ENCODE measurements at regions not wholly inside any gene's neighbourhood (a gene's known extent, or its start where the extent isn't known, plus 50 kb on each side); places are given as distances from the start of the nearest gene placed in this dataset.

DNA sequence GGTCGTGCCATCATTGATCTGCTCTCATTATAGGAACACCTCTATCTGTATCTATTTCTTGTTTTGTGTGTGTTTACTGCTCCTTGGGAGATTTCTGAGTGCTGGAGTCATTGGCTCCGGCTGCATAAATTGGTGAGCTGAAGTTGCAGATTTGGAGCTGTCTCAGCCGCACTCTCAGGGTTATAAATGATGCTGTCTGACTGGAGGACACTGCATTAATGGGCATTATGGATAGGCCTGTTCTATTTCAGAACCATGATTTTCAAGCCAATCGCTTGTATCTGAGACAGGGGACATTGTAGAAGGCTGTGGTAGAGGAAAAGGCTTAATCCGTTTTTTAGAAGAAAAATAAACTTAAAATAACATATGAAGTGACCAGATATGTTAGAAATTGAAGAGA, 126.4 kb upstream of the KIF2B start:
- Histone ChIP-seq H3K4me1 (ENCODE audit: control insufficient read depth, insufficient read depth, low read length) (no peaks in the 10 kb centered on the region), H3K27ac (ENCODE audit: extremely low read depth, low read depth, low read length) (no peak overlapping the region), H3K36me3 (ENCODE audit: control insufficient read depth in 2 of 2, insufficient read depth in 1 of 2, low read length in 2 of 2) (no peaks in the 10 kb centered on the region), H3K4me3 (ENCODE audit: low read depth, low read length) (no peak overlapping the region), H3K9me3 (ENCODE audit: control insufficient read depth, insufficient read depth, low read depth, low read length) (no peaks in the 10 kb centered on the region)
- ChIA-PET CTCF (no interaction called here), POLR2A (no interaction called here)
- TF ChIP-seq ZNF777 (tag by site-specific recombination; IDR thresholded peaks at IDR 0.05; ENCODE audit: borderline replicate concordance) (no peak), GLIS1 (tag by site-specific recombination; IDR thresholded peaks at IDR 0.05) (no peak), ZNF600 (tag by site-specific recombination; IDR thresholded peaks at IDR 0.05) (no peak)

DNA sequence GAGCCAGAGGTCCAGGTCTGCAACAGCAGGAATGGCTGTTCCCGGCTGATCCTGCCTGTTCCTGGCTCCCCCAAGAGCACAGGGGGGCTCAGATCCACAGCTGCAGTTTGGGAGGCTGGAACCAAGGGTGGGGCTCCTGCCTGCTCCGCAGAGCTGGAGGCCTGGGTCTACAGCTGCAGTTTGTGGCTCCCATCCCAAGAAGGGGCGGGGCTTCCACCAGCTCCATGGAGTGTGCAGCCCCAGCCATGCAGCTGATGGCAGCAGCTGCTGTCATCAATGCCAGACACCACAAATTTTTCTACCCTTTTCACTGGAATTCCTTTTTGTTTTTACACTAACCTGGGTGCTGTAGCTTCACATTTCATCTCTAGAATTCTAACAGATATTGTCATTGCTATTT, 135.4 kb upstream of the KIF2B start:
- no peaks in the 10 kb centered on the region for H3K9me3 ChIP-seq (ENCODE audit: control insufficient read depth, insufficient read depth, low read depth, low read length)
- no peaks in the 10 kb centered on the region for H3K4me1 ChIP-seq (ENCODE audit: control insufficient read depth, insufficient read depth, low read length)
- TF ChIP-seq ZNF423 (tag by site-specific recombination; IDR thresholded peaks at IDR 0.05) (no peak), HOXD13 (CRISPR knock-in tag; IDR thresholded peaks at IDR 0.05; ENCODE audit: borderline replicate concordance) (no peak), ZNF473 (tag by site-specific recombination; IDR thresholded peaks at IDR 0.05) (no peak), ZNF654 (tag by site-specific recombination; IDR thresholded peaks at IDR 0.05; ENCODE audit: low read depth) (no peak), ZNF776 (tag by site-specific recombination; IDR thresholded peaks at IDR 0.05; ENCODE audit: borderline replicate concordance) (no peak), ZNF10 (tag by site-specific recombination; IDR thresholded peaks at IDR 0.05) (no peak), ZNF707 (tag by site-specific recombination; IDR thresholded peaks at IDR 0.05) (no peak), SALL2 (tag by site-specific recombination; IDR thresholded peaks at IDR 0.05; ENCODE audit: borderline replicate concordance) (no peak)
- TF ChIP-seq, protein P1, sequence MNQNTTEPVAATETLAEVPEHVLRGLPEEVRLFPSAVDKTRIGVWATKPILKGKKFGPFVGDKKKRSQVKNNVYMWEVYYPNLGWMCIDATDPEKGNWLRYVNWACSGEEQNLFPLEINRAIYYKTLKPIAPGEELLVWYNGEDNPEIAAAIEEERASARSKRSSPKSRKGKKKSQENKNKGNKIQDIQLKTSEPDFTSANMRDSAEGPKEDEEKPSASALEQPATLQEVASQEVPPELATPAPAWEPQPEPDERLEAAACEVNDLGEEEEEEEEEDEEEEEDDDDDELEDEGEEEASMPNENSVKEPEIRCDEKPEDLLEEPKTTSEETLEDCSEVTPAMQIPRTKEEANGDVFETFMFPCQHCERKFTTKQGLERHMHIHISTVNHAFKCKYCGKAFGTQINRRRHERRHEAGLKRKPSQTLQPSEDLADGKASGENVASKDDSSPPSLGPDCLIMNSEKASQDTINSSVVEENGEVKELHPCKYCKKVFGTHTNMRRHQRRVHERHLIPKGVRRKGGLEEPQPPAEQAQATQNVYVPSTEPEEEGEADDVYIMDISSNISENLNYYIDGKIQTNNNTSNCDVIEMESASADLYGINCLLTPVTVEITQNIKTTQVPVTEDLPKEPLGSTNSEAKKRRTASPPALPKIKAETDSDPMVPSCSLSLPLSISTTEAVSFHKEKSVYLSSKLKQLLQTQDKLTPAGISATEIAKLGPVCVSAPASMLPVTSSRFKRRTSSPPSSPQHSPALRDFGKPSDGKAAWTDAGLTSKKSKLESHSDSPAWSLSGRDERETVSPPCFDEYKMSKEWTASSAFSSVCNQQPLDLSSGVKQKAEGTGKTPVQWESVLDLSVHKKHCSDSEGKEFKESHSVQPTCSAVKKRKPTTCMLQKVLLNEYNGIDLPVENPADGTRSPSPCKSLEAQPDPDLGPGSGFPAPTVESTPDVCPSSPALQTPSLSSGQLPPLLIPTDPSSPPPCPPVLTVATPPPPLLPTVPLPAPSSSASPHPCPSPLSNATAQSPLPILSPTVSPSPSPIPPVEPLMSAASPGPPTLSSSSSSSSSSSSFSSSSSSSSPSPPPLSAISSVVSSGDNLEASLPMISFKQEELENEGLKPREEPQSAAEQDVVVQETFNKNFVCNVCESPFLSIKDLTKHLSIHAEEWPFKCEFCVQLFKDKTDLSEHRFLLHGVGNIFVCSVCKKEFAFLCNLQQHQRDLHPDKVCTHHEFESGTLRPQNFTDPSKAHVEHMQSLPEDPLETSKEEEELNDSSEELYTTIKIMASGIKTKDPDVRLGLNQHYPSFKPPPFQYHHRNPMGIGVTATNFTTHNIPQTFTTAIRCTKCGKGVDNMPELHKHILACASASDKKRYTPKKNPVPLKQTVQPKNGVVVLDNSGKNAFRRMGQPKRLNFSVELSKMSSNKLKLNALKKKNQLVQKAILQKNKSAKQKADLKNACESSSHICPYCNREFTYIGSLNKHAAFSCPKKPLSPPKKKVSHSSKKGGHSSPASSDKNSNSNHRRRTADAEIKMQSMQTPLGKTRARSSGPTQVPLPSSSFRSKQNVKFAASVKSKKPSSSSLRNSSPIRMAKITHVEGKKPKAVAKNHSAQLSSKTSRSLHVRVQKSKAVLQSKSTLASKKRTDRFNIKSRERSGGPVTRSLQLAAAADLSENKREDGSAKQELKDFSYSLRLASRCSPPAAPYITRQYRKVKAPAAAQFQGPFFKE (tag by site-specific recombination; IDR thresholded peaks at IDR 0.05; ENCODE audit: borderline replicate concordance): no peak
- TF ChIP-seq, protein P2, sequence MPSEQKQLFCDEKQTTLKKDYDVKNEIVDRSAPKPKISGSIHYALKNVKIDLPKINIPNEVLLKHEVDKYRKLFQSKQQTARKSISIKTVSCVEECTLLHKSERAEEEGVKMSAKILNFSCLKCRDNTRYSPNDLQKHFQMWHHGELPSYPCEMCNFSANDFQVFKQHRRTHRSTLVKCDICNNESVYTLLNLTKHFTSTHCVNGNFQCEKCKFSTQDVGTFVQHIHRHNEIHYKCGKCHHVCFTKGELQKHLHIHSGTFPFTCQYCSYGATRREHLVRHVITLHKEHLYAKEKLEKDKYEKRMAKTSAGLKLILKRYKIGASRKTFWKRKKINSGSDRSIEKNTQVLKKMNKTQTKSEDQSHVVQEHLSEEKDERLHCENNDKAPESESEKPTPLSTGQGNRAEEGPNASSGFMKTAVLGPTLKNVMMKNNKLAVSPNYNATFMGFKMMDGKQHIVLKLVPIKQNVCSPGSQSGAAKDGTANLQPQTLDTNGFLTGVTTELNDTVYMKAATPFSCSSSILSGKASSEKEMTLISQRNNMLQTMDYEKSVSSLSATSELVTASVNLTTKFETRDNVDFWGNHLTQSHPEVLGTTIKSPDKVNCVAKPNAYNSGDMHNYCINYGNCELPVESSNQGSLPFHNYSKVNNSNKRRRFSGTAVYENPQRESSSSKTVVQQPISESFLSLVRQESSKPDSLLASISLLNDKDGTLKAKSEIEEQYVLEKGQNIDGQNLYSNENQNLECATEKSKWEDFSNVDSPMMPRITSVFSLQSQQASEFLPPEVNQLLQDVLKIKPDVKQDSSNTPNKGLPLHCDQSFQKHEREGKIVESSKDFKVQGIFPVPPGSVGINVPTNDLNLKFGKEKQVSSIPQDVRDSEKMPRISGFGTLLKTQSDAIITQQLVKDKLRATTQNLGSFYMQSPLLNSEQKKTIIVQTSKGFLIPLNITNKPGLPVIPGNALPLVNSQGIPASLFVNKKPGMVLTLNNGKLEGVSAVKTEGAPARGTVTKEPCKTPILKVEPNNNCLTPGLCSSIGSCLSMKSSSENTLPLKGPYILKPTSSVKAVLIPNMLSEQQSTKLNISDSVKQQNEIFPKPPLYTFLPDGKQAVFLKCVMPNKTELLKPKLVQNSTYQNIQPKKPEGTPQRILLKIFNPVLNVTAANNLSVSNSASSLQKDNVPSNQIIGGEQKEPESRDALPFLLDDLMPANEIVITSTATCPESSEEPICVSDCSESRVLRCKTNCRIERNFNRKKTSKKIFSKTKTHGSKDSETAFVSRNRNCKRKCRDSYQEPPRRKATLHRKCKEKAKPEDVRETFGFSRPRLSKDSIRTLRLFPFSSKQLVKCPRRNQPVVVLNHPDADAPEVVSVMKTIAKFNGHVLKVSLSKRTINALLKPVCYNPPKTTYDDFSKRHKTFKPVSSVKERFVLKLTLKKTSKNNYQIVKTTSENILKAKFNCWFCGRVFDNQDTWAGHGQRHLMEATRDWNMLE (tag by site-specific recombination; conservative IDR thresholded peaks at IDR 0.05; ENCODE audit: low read depth): no peak
- TF ChIP-seq, protein P3, sequence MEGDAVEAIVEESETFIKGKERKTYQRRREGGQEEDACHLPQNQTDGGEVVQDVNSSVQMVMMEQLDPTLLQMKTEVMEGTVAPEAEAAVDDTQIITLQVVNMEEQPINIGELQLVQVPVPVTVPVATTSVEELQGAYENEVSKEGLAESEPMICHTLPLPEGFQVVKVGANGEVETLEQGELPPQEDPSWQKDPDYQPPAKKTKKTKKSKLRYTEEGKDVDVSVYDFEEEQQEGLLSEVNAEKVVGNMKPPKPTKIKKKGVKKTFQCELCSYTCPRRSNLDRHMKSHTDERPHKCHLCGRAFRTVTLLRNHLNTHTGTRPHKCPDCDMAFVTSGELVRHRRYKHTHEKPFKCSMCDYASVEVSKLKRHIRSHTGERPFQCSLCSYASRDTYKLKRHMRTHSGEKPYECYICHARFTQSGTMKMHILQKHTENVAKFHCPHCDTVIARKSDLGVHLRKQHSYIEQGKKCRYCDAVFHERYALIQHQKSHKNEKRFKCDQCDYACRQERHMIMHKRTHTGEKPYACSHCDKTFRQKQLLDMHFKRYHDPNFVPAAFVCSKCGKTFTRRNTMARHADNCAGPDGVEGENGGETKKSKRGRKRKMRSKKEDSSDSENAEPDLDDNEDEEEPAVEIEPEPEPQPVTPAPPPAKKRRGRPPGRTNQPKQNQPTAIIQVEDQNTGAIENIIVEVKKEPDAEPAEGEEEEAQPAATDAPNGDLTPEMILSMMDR (tag by site-specific recombination; IDR thresholded peaks at IDR 0.05): no peak
- CTCF ChIA-PET: no interaction called here
- no peaks in the 10 kb centered on the region for H3K36me3 ChIP-seq (ENCODE audit: control insufficient read depth in 2 of 2, insufficient read depth in 1 of 2, low read length in 2 of 2)
- H3K4me3 ChIP-seq (ENCODE audit: low read depth, low read length): no peak overlapping the region
- no peak overlapping the region for H3K27ac ChIP-seq (ENCODE audit: extremely low read depth, low read depth, low read length)
- POLR2A ChIA-PET: no interaction called here
